Glutamatergic neuron (in vitro differentiated cells): ENCODE measurements at regions not wholly inside any gene's neighbourhood (a gene's known extent, or its start where the extent isn't known, plus 50 kb on each side); places are given as distances from the start of the nearest gene placed in this dataset.
A peak's percentile ranks its signal among the peaks of the same experiment; 100 is the strongest.

Experiments used
- DNase-seq: peaks from one replicate; pipeline ENCODE4 v3.0.0; 2022
- H3K27ac Mint-ChIP-seq: one replicate; pipeline ENCODE4 v1.8.0; 2020; ENCODE audit warnings: mild to moderate bottlenecking, mixed read lengths, inconsistent platforms; ENCODE audit not compliant: unreplicated experiment
- H3K27me3 Mint-ChIP-seq: one replicate; pipeline ENCODE4 v1.8.0; 2020; ENCODE audit warnings: mild to moderate bottlenecking, moderate library complexity, mixed read lengths, inconsistent platforms; ENCODE audit not compliant: unreplicated experiment
- H3K36me3 Mint-ChIP-seq: one replicate; pipeline ENCODE4 v1.8.0; 2020; ENCODE audit warnings: mild to moderate bottlenecking, mixed read lengths, inconsistent platforms; ENCODE audit not compliant: unreplicated experiment
- H3K4me1 Mint-ChIP-seq: one replicate; pipeline ENCODE4 v1.8.0; 2020; ENCODE audit warnings: mild to moderate bottlenecking, low read depth, mixed read lengths, inconsistent platforms; ENCODE audit not compliant: unreplicated experiment
- H3K4me3 Mint-ChIP-seq: one replicate; pipeline ENCODE4 v1.8.0; 2020; ENCODE audit warnings: mild to moderate bottlenecking, mixed read lengths, inconsistent platforms; ENCODE audit not compliant: unreplicated experiment
- H3K9me3 Mint-ChIP-seq: one replicate; pipeline ENCODE4 v1.8.0; 2020; ENCODE audit warnings: mild to moderate bottlenecking, moderate library complexity, mixed read lengths, inconsistent platforms; ENCODE audit not compliant: unreplicated experiment
- TF ChIP-seq, protein P1 (sequence below): fragments of 200-600 bp; sonication (generic); IDR thresholded peaks from one replicate; pipeline ENCODE4 v1.5.0; 2021; ENCODE audit not compliant: partially characterized antibody, unreplicated experiment

GRCh38 chr3:124282751-124283651 is 291.1 kb upstream of the ROPN1 start:
- H3K27me3 Mint-ChIP-seq: peaks cover 16% of the 10 kb centered on the region
- H3K36me3 Mint-ChIP-seq: peaks cover 7% of the 10 kb centered on the region
- H3K9me3 Mint-ChIP-seq: peaks cover 25% of the 10 kb centered on the region
- no peak for DNase-seq
- peaks cover 51% of the 10 kb centered on the region for H3K4me1 Mint-ChIP-seq
- TF ChIP-seq, protein P1, sequence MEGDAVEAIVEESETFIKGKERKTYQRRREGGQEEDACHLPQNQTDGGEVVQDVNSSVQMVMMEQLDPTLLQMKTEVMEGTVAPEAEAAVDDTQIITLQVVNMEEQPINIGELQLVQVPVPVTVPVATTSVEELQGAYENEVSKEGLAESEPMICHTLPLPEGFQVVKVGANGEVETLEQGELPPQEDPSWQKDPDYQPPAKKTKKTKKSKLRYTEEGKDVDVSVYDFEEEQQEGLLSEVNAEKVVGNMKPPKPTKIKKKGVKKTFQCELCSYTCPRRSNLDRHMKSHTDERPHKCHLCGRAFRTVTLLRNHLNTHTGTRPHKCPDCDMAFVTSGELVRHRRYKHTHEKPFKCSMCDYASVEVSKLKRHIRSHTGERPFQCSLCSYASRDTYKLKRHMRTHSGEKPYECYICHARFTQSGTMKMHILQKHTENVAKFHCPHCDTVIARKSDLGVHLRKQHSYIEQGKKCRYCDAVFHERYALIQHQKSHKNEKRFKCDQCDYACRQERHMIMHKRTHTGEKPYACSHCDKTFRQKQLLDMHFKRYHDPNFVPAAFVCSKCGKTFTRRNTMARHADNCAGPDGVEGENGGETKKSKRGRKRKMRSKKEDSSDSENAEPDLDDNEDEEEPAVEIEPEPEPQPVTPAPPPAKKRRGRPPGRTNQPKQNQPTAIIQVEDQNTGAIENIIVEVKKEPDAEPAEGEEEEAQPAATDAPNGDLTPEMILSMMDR: no peak
- H3K4me3 Mint-ChIP-seq: no peak overlapping the region
- H3K27ac Mint-ChIP-seq: no peak overlapping the region

DNA sequence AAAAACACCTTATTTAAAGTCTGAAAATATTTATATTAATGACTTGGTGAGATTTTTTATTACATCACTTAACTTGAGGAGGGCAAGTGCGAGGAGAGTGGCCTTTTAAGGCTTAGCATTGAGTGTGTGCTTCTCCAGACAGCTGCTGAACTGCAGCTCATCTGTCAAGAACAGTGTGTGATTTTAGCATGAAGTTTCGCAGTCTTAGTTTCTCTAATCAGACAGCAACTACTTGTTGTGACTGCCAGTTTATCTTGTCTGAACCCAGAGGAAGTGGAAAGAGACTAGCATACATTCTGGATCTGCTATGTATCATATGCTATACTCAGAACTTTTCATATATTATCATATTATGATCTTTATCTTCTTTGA is 291.7 kb upstream of the ROPN1 start:
- Mint-ChIP-seq H3K9me3 (peaks cover 21% of the 10 kb centered on the region), H3K4me3 (no peak overlapping the region), H3K27me3 (peaks cover 14% of the 10 kb centered on the region), H3K27ac (no peak overlapping the region), H3K36me3 (peaks cover 4% of the 10 kb centered on the region), H3K4me1 (peaks cover 52% of the 10 kb centered on the region)
- DNase-seq: no peak
- TF ChIP-seq, protein P1: no peak

GRCh38 chr3:124288996-124289395 is 297.1 kb upstream of the ROPN1 start:
- Mint-ChIP-seq H3K36me3 (no peaks in the 10 kb centered on the region), H3K27ac (no peak overlapping the region), H3K9me3 (peaks cover 11% of the 10 kb centered on the region), H3K4me3 (no peak overlapping the region), H3K4me1 (peaks cover 55% of the 10 kb centered on the region), H3K27me3 (peaks cover 6% of the 10 kb centered on the region)
- no peak for DNase-seq
- TF ChIP-seq, protein P1: no peak

DNA sequence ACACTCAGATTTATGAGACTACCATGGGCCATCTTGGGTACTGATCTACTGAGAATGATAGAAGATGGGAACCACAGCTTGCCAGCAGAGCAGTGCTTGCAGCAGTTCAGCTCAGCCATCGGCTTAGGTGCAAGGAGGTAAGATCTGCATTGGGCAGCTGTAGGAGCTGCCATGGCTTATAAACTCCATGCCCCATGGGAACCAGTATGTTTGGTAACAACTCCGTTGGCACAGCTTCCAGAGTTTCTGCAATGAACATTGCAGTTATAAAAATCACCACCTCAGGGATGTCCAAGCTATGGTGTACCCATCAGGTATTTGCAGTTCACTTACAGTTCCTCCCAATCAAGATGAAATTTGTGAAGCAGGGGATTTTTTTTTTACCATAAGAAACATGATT is 299.1 kb upstream of the ROPN1 start:
- TF ChIP-seq, protein P1: no peak
- no peaks in the 10 kb centered on the region for H3K36me3 Mint-ChIP-seq
- no peak for DNase-seq
- H3K9me3 Mint-ChIP-seq: peaks cover 16% of the 10 kb centered on the region
- peaks cover 49% of the 10 kb centered on the region for H3K4me1 Mint-ChIP-seq
- peaks cover 6% of the 10 kb centered on the region for H3K27me3 Mint-ChIP-seq
- H3K27ac Mint-ChIP-seq: no peak overlapping the region
- no peak overlapping the region for H3K4me3 Mint-ChIP-seq

DNA sequence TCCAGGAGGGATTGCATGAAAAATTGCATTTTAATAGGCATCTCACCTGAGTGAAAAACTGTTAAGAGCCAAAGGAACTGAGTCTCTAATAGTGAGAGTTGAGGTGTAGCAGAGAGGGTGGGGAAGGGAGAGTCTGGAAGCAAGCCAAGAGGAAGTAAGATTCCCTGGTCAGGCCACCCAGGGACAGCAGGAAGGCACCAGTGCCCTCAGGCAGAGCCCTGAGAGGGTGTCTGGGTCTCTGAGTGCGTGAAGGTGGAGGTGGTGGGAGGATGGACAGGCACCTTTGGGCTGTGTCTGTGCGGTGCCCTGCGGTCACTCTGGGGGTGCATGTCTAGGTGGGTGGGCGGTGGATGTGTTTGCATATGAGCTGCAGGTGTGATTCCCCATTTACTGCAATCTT is 300.4 kb upstream of the ROPN1 start:
- DNase-seq: no peak
- H3K36me3 Mint-ChIP-seq: no peaks in the 10 kb centered on the region
- peak overlapping the region; percentile 19 for H3K27ac Mint-ChIP-seq
- H3K4me3 Mint-ChIP-seq: no peak overlapping the region
- peaks cover 12% of the 10 kb centered on the region for H3K27me3 Mint-ChIP-seq
- H3K4me1 Mint-ChIP-seq: peaks cover 57% of the 10 kb centered on the region
- TF ChIP-seq, protein P1: no peak
- H3K9me3 Mint-ChIP-seq: peaks cover 21% of the 10 kb centered on the region
